Colon (tissue), 2 donors: ENCODE measurements at regions not wholly inside any gene's neighbourhood (a gene's known extent, or its start where the extent isn't known, plus 50 kb on each side); places are given as distances from the start of the nearest gene placed in this dataset.
"Not testable (repeated sequence)": the region's sequence is repeated elsewhere in the genome, so short reads cannot be mapped to it uniquely, and the experiment has no call there.

Experiments
- FAIRE-seq: peaks from 2 replicates; lab custom pipeline; 2012; peaks lifted over from hg19 to GRCh38; lab: Jason Lieb, UNC
- donor health status: control.
- donor health status: control.

GRCh38 chr12:38016602-38017001 is 300.0 kb upstream of the ALG10B start:
- no peak for FAIRE-seq

GRCh38 chr12:38025916-38026315 is 290.7 kb upstream of the ALG10B start:
- no peak for FAIRE-seq

DNA sequence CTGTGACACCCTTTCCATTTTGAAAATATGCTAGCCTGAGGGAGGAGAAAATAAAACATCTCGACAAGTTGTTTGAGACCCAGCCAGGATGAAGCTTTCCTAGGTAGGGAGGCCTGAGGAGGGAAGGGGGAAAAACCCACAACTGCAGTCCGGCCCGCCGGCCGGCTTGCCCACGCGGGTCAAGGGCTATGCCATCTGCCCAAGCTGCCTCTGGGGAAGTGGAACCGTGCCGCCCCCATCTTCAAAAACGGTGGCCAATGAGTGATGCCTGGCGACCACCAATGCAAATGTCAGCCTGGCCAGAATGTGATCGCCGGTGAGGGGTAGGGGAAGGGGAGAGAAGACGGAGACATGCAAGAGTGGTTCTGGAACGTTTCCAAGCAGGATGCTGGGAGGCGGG is 263.5 kb upstream of the ALG10B start:
- FAIRE-seq: no peak

DNA sequence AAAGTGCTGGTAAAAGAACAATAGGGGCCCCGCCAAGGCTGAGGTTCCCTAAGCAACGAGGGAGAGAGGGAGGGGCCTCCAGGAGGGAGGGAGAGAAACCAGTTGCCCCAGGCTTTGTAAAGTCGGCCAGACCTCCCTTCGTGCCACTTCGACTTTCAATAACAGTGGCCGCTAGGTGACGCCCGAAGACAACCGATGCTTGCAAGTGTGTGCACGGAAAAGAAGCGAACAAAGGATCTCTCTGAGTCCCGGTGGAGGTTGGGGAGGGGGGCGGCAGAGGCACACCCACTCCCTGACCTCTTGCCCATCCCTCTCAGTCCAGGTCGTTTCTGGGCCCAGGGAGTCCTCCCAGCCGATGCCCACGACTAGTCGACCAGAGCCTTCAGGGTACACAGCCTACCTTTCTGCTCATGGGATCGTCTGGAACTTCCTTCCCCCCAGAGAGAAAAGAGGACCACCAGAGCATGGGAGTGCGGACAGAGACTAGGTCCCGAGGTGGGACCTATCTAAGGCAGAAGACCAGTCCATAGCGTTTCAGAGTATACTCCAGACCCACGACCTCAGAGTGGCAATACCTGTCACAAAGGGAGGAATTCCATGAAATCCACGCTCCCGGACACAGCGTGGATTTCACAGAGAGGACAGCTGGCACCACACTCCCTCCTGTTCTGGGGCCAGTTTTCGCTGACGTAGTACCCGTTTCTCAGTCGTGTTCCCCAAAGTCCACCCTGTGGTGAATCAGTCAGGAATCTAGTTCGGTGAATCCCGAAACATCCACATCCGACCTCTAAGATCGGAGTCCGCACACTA is 262.7 kb upstream of the ALG10B start:
- FAIRE-seq: no peak

DNA sequence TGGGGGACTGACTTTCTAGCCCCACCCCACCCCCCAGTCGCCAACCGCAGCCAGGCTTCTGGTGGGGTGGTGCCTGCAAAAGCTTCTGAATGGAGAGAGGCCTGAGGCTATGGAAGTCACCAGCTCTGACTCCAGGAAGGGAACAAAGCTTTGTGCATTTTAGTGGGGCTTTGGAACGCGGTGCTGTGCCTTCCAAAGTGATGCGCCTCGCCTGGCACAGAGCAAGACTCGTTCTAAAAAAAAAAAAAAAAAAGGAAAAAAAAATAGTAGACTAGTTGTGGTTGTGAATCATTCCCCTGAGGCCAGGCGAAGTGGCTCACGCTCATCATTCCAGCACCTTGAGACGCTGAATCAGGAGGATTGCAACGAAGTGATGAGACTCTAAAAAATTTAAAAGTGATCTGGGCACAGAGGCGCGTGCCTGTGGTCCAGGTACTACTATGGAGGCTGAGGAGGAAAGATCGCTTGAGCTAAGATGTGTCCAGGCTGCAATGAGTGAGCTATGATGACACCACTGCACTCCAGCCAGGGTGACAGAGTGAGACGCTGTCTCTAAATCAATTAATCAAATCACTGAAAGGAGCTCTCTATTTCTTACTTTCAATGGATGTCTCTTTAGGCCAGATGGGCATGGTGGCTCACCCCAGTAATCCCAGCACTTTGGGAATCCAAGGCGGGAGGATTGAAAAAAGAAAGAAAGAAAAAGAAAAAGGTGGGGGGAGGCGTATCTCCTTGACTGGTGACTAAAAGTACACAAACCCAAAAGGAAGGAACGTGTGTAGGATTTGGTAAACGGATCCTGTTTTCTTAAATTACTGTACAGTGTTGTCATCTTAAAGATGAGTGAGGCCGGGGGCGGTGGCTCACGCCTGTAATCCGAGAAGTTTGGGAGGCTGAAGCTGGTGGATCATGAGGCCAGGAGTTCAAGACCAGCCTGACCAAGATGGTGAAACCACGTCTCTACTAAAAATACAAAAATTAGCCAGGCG is 259.6 kb upstream of the ALG10B start:
- FAIRE-seq: no peak

DNA sequence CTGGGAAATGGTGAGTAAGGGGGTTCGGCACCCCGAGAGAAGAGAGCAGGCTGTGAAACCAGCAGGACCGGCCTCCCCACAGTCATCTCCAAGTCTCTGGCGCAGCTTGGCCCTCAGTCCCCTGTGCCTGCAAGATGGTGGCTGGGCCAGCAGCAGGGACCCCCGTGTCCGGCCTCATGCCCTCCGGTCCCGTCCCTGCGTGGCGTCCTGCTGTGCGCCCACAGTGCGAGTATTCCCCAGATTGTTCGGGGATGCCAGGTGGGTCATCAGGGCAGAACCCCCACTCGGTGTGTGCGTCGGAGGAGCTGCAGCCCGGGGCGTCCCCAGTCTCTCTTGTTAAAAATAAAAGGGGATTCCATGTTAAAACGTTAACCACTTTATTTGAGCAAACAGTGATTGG is 216.9 kb upstream of the ALG10B start:
- no peak for FAIRE-seq

DNA sequence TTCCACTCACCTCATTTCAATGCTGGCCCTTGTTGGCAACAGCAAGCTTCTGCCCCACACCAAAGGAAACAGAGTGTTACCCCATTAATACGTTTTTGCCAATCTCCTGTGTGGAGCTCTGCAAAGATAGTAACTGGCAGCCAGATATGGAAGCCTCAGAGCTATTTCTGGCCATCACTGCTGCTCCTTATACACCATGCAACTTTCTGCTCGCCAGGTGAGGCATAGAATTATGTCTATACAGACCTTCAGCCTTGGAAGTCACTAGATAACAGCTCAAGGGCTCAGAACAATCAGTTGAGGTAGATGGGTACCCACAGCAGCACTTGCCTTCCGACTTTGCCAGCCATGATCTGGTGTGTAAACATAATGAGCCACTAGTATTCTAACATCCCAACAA is 214.8 kb upstream of the ALG10B start:
- FAIRE-seq: no peak

GRCh38 chr12:38102197-38102596 is 214.4 kb upstream of the ALG10B start:
- FAIRE-seq: no peak

GRCh38 chr12:38110026-38110699 is 206.4 kb upstream of the ALG10B start:
- FAIRE-seq: no peak

DNA sequence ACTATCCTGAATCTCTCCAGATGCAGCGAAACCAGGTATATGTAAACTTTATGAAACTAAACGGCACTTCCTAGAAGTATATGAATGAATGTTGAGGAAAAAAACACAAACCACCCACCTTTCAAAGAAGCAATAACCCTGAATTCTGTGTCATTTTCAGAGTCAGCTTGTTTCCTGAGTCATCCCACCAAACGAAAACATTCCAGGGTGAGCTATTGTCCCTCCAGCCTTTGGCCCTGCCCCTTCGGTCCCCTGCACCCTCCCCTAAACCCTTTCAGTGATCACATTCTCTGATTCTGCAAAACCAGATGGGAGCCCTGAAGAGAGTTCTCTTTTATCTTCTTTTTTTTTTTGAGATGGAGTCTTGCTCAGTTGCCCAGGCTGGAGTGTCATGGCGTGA is 202.6 kb upstream of the ALG10B start:
- no peak for FAIRE-seq

- no peak for FAIRE-seq
These were observed 199.6 kb upstream of the ALG10B start for GRCh38 chr12:38116968-38117367.

DNA sequence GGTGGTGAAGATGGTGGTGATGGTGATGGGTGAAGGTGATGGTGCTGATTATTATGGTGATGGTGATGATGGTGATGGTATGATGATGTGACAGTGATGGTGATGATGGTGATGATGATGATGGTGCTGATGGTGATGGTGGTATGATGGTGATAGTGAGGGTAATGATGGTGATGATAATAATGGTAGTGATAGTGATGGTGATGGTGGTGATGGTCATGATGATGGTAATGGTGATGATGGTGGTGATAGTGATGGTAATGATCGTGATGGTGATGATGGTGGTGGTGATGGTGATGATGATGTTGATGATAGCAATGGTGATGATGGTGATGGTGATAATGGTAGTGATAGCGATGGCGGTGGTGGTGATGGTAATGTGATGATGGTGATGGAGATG is 197.9 kb upstream of the ALG10B start:
- FAIRE-seq: no peak

DNA sequence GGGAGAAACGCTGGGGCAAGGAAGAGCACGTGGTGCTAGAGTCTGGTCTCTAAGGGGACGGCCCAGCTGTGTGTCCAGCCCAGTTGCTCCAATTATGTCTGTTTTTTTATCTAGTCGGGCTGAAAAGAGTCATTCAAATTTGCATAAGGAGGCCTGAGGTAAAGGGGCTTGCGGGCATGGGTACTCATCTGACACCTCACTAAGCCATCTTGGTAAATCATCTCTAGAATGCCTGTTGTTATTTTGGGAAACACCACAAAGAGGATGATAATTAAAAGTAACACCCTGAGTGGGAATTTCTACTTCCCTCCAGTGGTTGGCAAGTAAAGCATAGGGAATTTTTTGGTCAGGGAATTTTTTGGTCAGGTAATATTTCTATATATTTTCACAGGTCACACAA is 196.1 kb upstream of the ALG10B start:
- no peak for FAIRE-seq

DNA sequence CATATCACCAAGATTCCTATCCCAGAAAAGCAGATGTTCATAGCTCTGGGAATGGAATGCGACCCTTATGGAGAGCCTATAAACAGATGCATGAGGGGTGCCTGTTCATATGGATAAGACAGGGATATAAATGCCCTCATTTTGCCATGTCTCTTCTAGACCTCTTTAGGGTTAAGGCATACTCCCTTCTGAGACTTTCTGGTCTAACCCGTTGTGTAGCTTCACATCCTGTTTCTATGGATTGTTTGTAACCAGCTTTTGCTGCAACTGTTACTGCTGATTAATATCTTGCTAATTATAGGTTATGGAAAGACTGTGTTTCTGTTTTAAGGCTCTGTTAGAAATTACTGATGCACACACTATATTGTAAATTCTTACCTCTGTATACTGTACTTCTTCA is 193.5 kb upstream of the ALG10B start:
- FAIRE-seq: not testable (repeated sequence)

DNA sequence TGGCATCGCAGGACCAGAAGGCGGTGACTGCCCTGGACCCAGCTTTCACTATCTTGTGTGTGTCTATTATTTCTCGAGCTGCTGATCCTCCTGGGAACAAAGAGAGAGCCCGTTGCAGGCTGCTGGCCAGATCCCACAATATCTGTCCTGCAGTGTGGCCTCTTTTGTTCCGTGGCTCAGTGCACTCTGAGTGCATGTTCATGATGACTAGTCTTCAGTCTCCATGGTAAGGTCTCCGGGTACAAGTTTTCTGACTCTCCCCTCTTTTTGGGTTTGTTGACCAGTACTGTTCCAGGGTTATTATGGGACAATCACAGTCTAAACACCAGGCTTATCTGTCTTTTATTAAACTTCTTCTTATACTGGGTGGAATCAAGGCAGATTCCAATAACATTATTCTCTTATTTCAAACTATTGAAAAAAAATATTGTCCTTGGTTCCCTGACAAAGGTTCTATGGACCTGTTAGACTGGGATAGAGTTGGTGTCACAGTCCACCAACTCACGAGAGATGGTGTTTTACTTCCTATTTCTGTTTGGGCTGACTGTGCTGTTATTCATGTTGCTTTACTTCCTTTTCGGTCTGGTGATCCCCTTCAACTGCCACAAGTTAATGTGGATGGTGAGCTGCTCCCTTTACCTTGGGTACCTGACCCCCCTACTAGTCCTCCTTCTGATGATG is 192.9 kb upstream of the ALG10B start:
- FAIRE-seq: no peak

DNA sequence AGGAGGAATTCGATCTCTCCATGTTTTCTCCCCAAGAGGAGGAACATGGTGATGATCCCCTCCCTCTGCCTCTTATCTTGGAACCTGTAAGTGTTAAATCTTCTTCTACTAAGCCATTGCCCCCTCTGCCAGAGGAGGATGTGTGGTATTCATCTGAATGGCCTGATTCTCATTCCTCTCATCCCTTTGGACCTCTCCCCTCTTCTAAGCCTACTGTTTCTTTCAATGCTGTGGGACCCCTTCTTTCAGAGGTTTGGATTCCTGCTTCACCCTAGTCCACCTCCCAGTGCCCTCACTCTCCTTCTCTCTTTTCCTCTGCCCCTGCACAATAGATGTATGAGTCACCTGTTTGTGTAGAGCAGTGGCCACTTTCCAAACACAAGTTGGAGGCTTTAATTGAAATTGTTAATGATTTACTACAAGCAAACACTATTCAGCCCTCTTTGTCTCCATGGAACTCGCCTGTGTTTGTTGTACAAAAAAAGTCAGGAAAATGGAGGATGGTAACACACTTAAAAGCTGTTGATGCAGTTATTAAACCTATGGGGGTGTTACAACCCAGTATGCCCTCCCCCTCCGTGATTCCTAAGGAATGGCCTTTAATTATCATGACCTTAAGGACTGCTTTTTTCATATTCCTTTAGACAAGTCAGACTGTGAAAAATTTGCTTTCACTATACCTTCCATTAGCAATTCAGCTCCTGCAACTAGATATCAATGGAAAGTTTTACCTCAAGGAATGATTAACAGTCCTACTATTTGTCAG is 192.1 kb upstream of the ALG10B start:
- FAIRE-seq: no peak

DNA sequence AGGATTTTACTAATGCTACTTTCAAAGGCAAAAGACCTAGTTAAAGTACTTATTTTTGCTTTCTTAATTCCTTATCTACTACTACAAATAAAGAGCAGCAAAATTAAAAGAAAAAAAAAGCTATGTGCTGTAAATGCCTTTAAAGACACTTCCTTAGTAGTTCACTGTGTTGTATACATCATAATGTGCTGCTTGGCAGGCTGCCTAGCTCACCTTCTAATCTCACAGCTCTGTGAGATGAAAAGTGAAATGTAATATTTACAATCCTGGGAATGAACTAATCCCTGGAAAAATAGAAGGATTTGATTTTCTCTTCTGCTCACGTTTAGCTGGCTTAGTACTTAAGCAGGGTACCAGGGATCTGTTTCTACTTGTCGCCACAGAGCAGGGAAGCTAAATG is 184.4 kb upstream of the ALG10B start:
- no peak for FAIRE-seq

DNA sequence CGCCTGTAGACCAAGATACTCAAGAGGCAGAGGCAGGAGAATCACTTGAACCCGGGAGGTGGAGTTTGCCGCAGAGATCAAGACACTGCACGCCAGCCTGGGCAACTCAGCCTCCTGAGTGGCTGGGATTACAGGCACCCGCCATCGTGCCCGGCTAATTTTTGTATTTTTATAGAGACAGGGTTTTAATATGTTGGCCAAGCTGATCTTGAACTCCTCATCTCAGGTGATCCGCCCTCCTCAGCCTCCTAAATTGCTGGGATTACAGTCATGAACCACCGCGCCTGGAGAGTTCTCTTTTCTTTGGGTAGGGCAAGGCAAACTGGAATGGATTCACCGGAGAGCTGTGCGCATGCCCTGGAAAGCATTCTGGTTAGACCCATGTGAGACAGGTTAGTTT is 179.3 kb upstream of the ALG10B start:
- FAIRE-seq: no peak

DNA sequence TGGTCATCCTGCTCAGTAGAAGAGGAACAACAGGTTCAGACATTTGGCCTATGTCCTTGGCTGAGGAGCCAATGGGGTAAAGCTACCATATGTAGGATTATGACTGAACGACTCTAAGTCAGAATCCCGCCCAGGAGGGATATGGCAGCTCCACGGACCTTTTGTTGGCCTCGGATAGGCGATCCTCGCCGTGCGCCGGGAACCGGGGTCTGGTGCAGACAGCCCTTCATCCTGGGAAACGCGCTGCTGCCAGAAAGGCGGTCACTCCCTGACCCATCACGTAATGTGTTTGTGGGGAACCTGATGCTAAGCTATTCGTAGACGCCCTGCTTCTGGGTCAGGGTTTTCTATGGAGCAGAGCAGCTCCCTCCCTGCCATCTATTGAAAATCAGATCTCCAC is 178.9 kb upstream of the ALG10B start:
- FAIRE-seq: no peak

DNA sequence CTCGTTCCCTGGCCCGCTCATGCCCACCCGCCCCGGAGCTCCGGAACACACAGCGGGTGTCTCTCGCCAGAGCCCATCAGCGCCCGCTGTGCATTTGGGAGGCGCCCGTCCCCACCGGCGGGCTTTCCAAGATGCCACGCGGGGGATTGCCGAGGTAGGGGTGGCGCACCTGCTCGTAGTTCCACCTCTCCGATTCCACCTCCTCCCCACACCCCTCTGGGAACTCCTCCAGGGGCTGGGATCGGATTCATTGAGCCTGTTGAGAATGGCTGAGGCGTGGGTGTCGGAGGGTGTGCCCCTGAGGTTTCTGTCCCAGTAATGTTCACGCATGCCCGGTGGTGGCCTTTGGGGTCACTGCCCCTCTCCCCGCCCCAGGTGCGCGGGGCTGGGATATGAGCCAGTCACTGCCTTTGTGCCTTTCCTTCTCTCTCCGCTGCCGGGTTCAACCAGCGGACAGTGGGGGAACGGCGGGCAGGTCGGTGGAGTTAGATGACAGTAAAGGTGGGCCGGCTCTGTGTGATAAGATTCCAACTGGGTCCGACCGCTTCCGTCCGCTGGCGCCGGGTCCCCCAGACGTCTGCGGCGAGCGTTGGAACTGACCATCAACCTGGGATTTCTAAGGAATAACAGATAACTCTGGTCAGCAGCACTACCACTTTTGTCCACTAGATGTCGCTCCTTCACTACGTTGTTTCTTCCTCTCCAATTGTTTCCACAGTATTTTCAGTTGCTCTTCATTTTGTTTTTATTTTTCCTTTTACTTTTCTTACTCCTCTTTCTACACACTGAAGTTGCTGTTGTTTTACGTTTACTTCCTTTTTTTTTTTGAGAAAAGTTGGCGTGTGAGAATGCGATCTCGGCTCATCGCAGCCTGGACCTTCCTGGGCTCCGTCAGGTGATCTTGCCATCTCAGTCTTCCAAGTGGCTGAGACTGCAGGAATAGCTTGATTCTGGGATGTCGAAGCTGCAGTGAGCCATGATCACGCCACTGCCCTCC is 178.1 kb upstream of the ALG10B start:
- peak; percentile 10 for FAIRE-seq
